ENCODE measurements at regions not wholly inside any gene's neighbourhood (a gene's known extent, or its start where the extent isn't known, plus 50 kb on each side); places are given as distances from the start of the nearest gene placed in this dataset.

GRCh38 chr18:28736951-28737350 lies 560.0 kb upstream of the CDH2 start:
- ATAC-seq (no peak), DNase-seq (ENCODE audit: low read depth, low spot score) (no peak)
- Histone ChIP-seq H3K4me3 (ENCODE audit: low read depth in 2 of 2, low read length in 2 of 2) (no peak overlapping the region), H3K9me3 (ENCODE audit: control insufficient read depth, insufficient read depth, low read depth, low read length) (no peaks in the 10 kb centered on the region), H3K27ac (ENCODE audit: low read length) (no peak overlapping the region), H3K4me1 (ENCODE audit: control insufficient read depth, insufficient read depth, low read length) (no peaks in the 10 kb centered on the region), H3K27me3 (ENCODE audit: control insufficient read depth, insufficient read depth, low read length) (no peaks in the 10 kb centered on the region), H3K36me3 (ENCODE audit: control insufficient read depth, insufficient read depth, low read length) (no peaks in the 10 kb centered on the region)
- ChIA-PET CTCF (no interaction called here), POLR2A (no interaction called here)
- in situ Hi-C loops (cut with HindIII; ENCODE audit: low pct_unique_long_range_greater_than_20kb, low sequenced_read_pairs): no loop called here
- intact Hi-C loops (cut with micrococcal nuclease; ENCODE audit: unreplicated experiment): no loop called here
- TF ChIP-seq REST (IDR thresholded peaks at IDR 0.05; ENCODE audit: insufficient read depth in 1 of 2, low read depth in 2 of 2, low read length in 1 of 2) (no peak), POLR2AphosphoS5 (IDR thresholded peaks at IDR 0.05; ENCODE audit: low read depth, low read length) (no peak), SIN3A (IDR thresholded peaks at IDR 0.05; ENCODE audit: borderline replicate concordance, insufficient read depth, low read depth, low read length) (no peak), TCF7L2 (IDR thresholded peaks at IDR 0.05; ENCODE audit: low read depth, low read length) (no peak), CTCF (IDR thresholded peaks at IDR 0.05) (no peak)
- no TSS peak for BruUV-seq (replicated peaks)

- Histone ChIP-seq H3K36me3 (ENCODE audit: control insufficient read depth, insufficient read depth, low read length) (no peaks in the 10 kb centered on the region), H3K27ac (ENCODE audit: low read length) (no peak overlapping the region), H3K9me3 (ENCODE audit: control insufficient read depth, insufficient read depth, low read depth, low read length) (no peaks in the 10 kb centered on the region), H3K4me3 (ENCODE audit: low read depth in 2 of 2, low read length in 2 of 2) (no peak overlapping the region), H3K27me3 (ENCODE audit: control insufficient read depth, insufficient read depth, low read length) (no peaks in the 10 kb centered on the region), H3K4me1 (ENCODE audit: control insufficient read depth, insufficient read depth, low read length) (no peaks in the 10 kb centered on the region)
- DNase-seq (ENCODE audit: low read depth, low spot score) (no peak), ATAC-seq (no peak)
- in situ Hi-C loops (cut with HindIII; ENCODE audit: low pct_unique_long_range_greater_than_20kb, low sequenced_read_pairs) (no loop called here), intact Hi-C loops (cut with micrococcal nuclease; ENCODE audit: unreplicated experiment) (no loop called here)
- CTCF ChIA-PET: no interaction called here
- BruUV-seq (replicated peaks): no TSS peak
- POLR2A ChIA-PET: no interaction called here
- TF ChIP-seq SIN3A (IDR thresholded peaks at IDR 0.05; ENCODE audit: borderline replicate concordance, insufficient read depth, low read depth, low read length) (no peak), CTCF (IDR thresholded peaks at IDR 0.05) (no peak), TCF7L2 (IDR thresholded peaks at IDR 0.05; ENCODE audit: low read depth, low read length) (no peak), REST (IDR thresholded peaks at IDR 0.05; ENCODE audit: insufficient read depth in 1 of 2, low read depth in 2 of 2, low read length in 1 of 2) (no peak), POLR2AphosphoS5 (IDR thresholded peaks at IDR 0.05; ENCODE audit: low read depth, low read length) (no peak)
Observed at GRCh38 chr18:28736223-28736622, 559.3 kb upstream of the CDH2 start.

Data from Panc1 (cell line).